ENCODE measurements at regions not wholly inside any gene's neighbourhood (a gene's known extent, or its start where the extent isn't known, plus 50 kb on each side); places are given as distances from the start of the nearest gene placed in this dataset.

GRCh38 chr6:148074291-148074690, 268.3 kb upstream of the SASH1 start:
- no peak for TF ChIP-seq CTCF (conservative IDR thresholded peaks at IDR 0.05 in 1 of 2, IDR thresholded peaks at IDR 0.05 in 1 of 2; ENCODE audit: extremely low read depth in 1 of 2, insufficient read depth in 1 of 2, low read depth in 1 of 2, low read length in 2 of 2)
- TF ChIP-seq EZH2 (IDR thresholded peaks at IDR 0.05; ENCODE audit: borderline replicate concordance, low read length): no peak

Measured in mammary epithelial cell (primary cell).